Esophagus muscularis mucosa (tissue), 4 donors: ENCODE measurements at regions not wholly inside any gene's neighbourhood (a gene's known extent, or its start where the extent isn't known, plus 50 kb on each side); places are given as distances from the start of the nearest gene placed in this dataset.

Source experiments
- DNase-seq: peaks from one replicate; pipeline ENCODE4 v3.0.0-alpha.2; 2017; ENCODE audit errors: extremely low spot score
- H3K27ac ChIP-seq, 4 donors: fragments of 200-600 bp; sonication (generic); replicated peaks in 1 of 4; 1 replicate in 3 of 4; 2 replicates in 1 of 4; pipeline ENCODE4 v1.5.1; 2016 to 2019; ENCODE audit warnings: mild to moderate bottlenecking in 1 of 4
- H3K27me3 ChIP-seq, 4 donors: fragments of 200-600 bp; sonication (generic); one replicate each; pipeline versions ENCODE4 v1.5.1 to v1.6.0; 2016 to 2019
- H3K36me3 ChIP-seq, 4 donors: fragments of 200-600 bp; sonication (generic); one replicate each; pipeline ENCODE4 v1.5.1; 2016 to 2019
- H3K4me1 ChIP-seq, 4 donors: fragments of 200-600 bp; sonication (generic); one replicate each; pipeline ENCODE4 v1.5.1; 2016 to 2019
- H3K4me3 ChIP-seq, 4 donors: fragments of 200-600 bp; sonication (generic); 1 replicate in 2 of 4; 2 replicates in 2 of 4; pipeline ENCODE4 v1.5.1; 2016 to 2019; ENCODE audit warnings: mild to moderate bottlenecking in 4 of 4, moderate library complexity in 1 of 4
- H3K9me3 ChIP-seq, 4 donors: fragments of 200-600 bp; sonication (generic); 1 replicate in 3 of 4; 2 replicates in 1 of 4; pipeline ENCODE4 v1.5.1; 2016 to 2019
- CTCF ChIP-seq, 3 experiments: fragments of 200-600 bp in 2 of 3; fragments of 450-650 bp in 1 of 3; sonication (generic) in 2 of 3; IDR thresholded peaks; one replicate each; pipeline ENCODE4 v1.5.1; 2017 to 2019; ENCODE audit warnings: antibody characterized with exemption in 3 of 3, mild to moderate bottlenecking in 2 of 3, moderate library complexity in 1 of 3
- EP300 ChIP-seq: sonication (generic); formaldehyde crosslinking; IDR thresholded peaks from one replicate; pipeline ENCODE4 v1.6.1; 2017; ENCODE audit warnings: antibody characterized with exemption
- POLR2A ChIP-seq: fragments of 450-650 bp; IDR thresholded peaks from one replicate; pipeline ENCODE4 v1.6.1; 2017; ENCODE audit warnings: antibody characterized with exemption, moderate library complexity, mild to moderate bottlenecking, low read depth
- POLR2AphosphoS5 ChIP-seq, 2 donors: sonication (generic); formaldehyde crosslinking; IDR thresholded peaks; one replicate each; pipeline ENCODE4 v1.6.1; 2017; ENCODE audit warnings: antibody characterized with exemption in 2 of 2
- WGBS: methylation state at CpG from one replicate; pipeline ENCODE4 v1.1.5; 2018; 5-methylcytosine and 5-hydroxymethylcytosine counted together
- intact Hi-C: fragments of 100-400 bp; cut with DNase I; formaldehyde crosslinking; loops from one replicate; pipeline ENCODE4 v1.15.1; 2023

DNA sequence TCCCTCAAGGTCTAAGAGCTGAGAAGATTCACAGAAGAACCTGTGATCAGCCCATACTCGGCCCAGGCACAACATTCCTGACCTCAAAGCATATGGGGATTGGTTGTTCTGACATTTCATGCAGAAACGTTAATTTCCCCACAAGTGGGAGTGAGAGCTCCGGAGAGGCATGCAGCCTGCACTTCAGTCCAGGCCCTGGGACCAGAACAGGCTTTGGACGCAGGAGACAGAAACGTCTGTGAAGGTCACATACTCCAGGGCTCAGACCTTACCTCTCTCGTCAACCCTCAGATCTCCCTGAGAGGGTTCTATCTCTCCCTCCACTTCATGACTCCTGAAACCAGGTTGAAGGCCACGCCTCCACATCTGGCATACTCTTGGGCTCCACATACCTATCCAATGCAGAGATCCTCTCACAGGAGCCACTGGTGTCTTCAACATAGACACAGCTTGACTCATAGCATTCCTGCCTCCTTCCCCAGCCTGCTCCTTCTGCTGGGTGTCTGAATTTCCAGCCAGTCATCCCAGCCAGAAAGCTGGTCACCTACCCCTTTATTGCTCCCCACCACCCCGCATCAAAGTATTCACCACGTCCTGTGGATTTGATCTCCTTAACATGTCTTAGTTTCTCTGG lies 149.2 kb downstream of the OMA1 start:
- intact Hi-C loops, result no loop called here
- H3K27me3 ChIP-seq, result no peaks in the 10 kb centered on the region
- no peaks in the 10 kb centered on the region for H3K36me3 ChIP-seq
- no peak overlapping the region for H3K4me3 ChIP-seq
- H3K4me1 ChIP-seq, result peaks cover 0 to 6% (median 0%) of the 10 kb centered on the region in 4 donors
- H3K27ac ChIP-seq, result no peak overlapping the region
- TF ChIP-seq CTCF (IDR thresholded peaks at IDR 0.05) (no peak), POLR2AphosphoS5 (IDR thresholded peaks at IDR 0.05) (no peak), EP300 (no peak), POLR2A (no peak)
- H3K9me3 ChIP-seq, result no peaks in the 10 kb centered on the region
- WGBS, result 87% methylated on average over 9 of the region's 9 CpGs
- no peak for DNase-seq

DNA sequence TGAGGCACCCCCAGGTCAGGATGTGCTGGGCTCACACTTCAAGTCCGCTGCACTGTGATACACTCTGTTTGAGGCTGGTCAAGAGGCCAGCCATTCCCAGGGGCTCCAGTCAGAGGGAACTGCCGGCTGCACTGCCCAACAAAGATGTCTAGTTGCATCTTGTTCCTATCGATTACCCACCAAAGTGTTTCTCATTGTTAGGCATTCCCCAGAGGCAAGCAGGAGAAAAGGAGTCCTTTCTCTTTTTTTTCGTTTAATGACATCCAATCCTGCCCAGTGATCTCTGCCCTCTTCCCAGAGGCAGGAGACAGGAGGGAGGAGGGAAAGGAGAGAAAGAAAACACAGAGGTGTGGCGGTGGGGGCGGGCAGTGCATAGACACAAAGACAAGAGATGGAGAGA lies 150.4 kb downstream of the OMA1 start:
- Histone ChIP-seq H3K4me3 (no peak overlapping the region), H3K36me3 (no peaks in the 10 kb centered on the region), H3K9me3 (no peaks in the 10 kb centered on the region), H3K27ac (no peak overlapping the region), H3K4me1 (peaks cover 0 to 6% (median under 1%) of the 10 kb centered on the region in 4 donors), H3K27me3 (no peaks in the 10 kb centered on the region)
- TF ChIP-seq CTCF (IDR thresholded peaks at IDR 0.05) (no peak), POLR2A (no peak), POLR2AphosphoS5 (IDR thresholded peaks at IDR 0.05) (no peak), EP300 (no peak)
- 68% methylated on average over 6 of the region's 6 CpGs for WGBS
- no peak for DNase-seq
- intact Hi-C loops, result no loop called here

DNA sequence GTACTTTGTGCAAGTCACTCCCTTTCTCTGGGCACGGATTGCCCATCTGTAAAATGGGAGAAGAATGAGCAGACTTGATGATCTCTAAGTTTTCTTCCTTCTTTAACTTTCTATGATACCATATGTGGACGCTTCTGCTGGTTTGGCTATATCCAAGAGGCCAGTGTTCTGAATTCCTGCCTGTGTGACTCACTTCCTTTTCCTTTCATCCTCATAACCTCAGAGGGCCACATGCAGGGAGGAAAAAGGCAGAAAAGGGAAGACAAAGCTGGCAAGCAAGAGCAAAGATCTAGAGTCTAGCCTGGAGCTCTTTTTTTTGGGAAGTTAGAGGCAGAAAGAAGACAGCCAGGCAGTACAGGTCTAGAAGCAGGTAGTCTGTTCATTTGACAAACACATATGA lies 151.2 kb downstream of the OMA1 start:
- Histone ChIP-seq H3K27me3 (no peaks in the 10 kb centered on the region), H3K36me3 (no peaks in the 10 kb centered on the region), H3K4me1 (peaks cover 0 to 6% (median 2%) of the 10 kb centered on the region in 4 donors), H3K9me3 (no peaks in the 10 kb centered on the region), H3K27ac (no peak overlapping the region), H3K4me3 (no peak overlapping the region)
- TF ChIP-seq EP300, result no peak
- no peak for TF ChIP-seq CTCF (IDR thresholded peaks at IDR 0.05)
- TF ChIP-seq POLR2A, result no peak
- 40% methylated on average over 2 of the region's 2 CpGs for WGBS
- intact Hi-C loops, result no loop called here
- DNase-seq, result no peak

DNA sequence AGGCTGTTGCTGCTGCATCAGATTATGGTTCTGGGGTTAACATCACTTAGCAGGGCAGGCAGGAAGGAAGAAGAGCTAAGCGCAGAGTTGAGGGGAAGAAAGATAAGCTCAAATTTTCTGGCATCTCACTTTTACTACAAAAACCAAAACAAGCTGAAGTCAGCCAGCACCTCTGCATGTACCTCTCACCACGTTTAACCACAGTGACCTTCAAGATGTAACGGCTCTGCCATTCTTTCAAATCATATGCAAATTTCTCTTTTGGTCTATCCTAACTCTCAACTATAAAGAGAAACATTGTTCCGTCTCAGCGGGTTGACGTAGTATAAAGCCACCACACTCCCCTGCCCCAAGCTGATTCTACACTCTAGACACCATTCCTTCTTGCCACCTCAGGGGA lies 154.4 kb downstream of the OMA1 start:
- no peaks in the 10 kb centered on the region for H3K9me3 ChIP-seq
- intact Hi-C loops, result no loop called here
- DNase-seq, result no peak
- H3K27ac ChIP-seq, result no peak overlapping the region
- no peak overlapping the region for H3K4me3 ChIP-seq
- TF ChIP-seq POLR2AphosphoS5 (IDR thresholded peaks at IDR 0.05), result no peak
- no peak for TF ChIP-seq POLR2A
- no peak for TF ChIP-seq EP300
- TF ChIP-seq CTCF (IDR thresholded peaks at IDR 0.05), result no peak
- H3K36me3 ChIP-seq, result no peaks in the 10 kb centered on the region
- H3K27me3 ChIP-seq, result no peaks in the 10 kb centered on the region
- peaks cover 0 to 6% (median 2%) of the 10 kb centered on the region in 4 donors for H3K4me1 ChIP-seq
- 80% methylated on average over 6 of the region's 6 CpGs for WGBS

- H3K36me3 ChIP-seq, result no peaks in the 10 kb centered on the region
- no peak for TF ChIP-seq CTCF (IDR thresholded peaks at IDR 0.05)
- TF ChIP-seq EP300, result no peak
- TF ChIP-seq POLR2A, result no peak
- TF ChIP-seq POLR2AphosphoS5 (IDR thresholded peaks at IDR 0.05), result no peak
- intact Hi-C loops, result no loop called here
- no peak overlapping the region for H3K4me3 ChIP-seq
- DNase-seq, result peak; percentile 39
- H3K4me1 ChIP-seq, result peaks cover 0 to 6% (median 2%) of the 10 kb centered on the region in 4 donors
- H3K27me3 ChIP-seq, result no peaks in the 10 kb centered on the region
- H3K27ac ChIP-seq, result no peak overlapping the region
- 90% methylated on average over 3 of the region's 3 CpGs for WGBS
- no peaks in the 10 kb centered on the region for H3K9me3 ChIP-seq
Measured at GRCh38 chr1:58391514-58391913, 155.0 kb downstream of the OMA1 start.
